ENCODE measurements at regions not wholly inside any gene's neighbourhood (a gene's known extent, or its start where the extent isn't known, plus 50 kb on each side); places are given as distances from the start of the nearest gene placed in this dataset.

GRCh38 chr12:41932470-41932991 lies 212.1 kb downstream of the GXYLT1 start:
- no peak for DNase-seq (ENCODE audit: low read depth, low spot score)

GRCh38 chr12:41930866-41931437 lies 213.7 kb downstream of the GXYLT1 start:
- DNase-seq (ENCODE audit: low read depth, low spot score), result no peak

- no peak for DNase-seq (ENCODE audit: low read depth, low spot score)
Observed at GRCh38 chr12:41924111-41924510, 220.6 kb downstream of the GXYLT1 start.

- DNase-seq (ENCODE audit: low read depth, low spot score), result no peak
Observed at GRCh38 chr12:41923351-41923750, 221.3 kb downstream of the GXYLT1 start.

GRCh38 chr12:41920355-41920754 lies 224.3 kb downstream of the GXYLT1 start:
- no peak for DNase-seq (ENCODE audit: low read depth, low spot score)

GRCh38 chr12:41919526-41920261 lies 225.0 kb downstream of the GXYLT1 start:
- DNase-seq (ENCODE audit: low read depth, low spot score), result no peak

- DNase-seq (ENCODE audit: low read depth, low spot score), result no peak
Observed at GRCh38 chr12:41919048-41919447, 225.6 kb downstream of the GXYLT1 start.

- DNase-seq (ENCODE audit: low read depth, low spot score), result no peak
Observed at GRCh38 chr12:41917938-41918341, 226.7 kb downstream of the GXYLT1 start.

GRCh38 chr12:41917181-41917580 lies 227.5 kb downstream of the GXYLT1 start:
- no peak for DNase-seq (ENCODE audit: low read depth, low spot score)

- DNase-seq (ENCODE audit: low read depth, low spot score), result no peak
Observed at GRCh38 chr12:41910578-41911320, 233.9 kb downstream of the GXYLT1 start.

- no peak for DNase-seq (ENCODE audit: low read depth, low spot score)
Observed at GRCh38 chr12:41908206-41908605, 236.5 kb downstream of the GXYLT1 start.

GRCh38 chr12:41907550-41907949 lies 237.1 kb downstream of the GXYLT1 start:
- DNase-seq (ENCODE audit: low read depth, low spot score), result no peak

- no peak for DNase-seq (ENCODE audit: low read depth, low spot score)
Observed at GRCh38 chr12:41907021-41907420, 237.7 kb downstream of the GXYLT1 start.

GRCh38 chr12:41905759-41906297 lies 238.8 kb downstream of the GXYLT1 start:
- DNase-seq (ENCODE audit: low read depth, low spot score), result no peak

GRCh38 chr12:41905073-41905758 lies 239.5 kb downstream of the GXYLT1 start:
- DNase-seq (ENCODE audit: low read depth, low spot score), result no peak

- DNase-seq (ENCODE audit: low read depth, low spot score), result no peak
Observed at GRCh38 chr12:41904041-41904440, 240.6 kb downstream of the GXYLT1 start.

- DNase-seq (ENCODE audit: low read depth, low spot score), result no peak
Observed at GRCh38 chr12:41903014-41903708, 241.5 kb downstream of the GXYLT1 start.

- no peak for DNase-seq (ENCODE audit: low read depth, low spot score)
Observed at GRCh38 chr12:41899577-41899976, 245.1 kb downstream of the GXYLT1 start.

- DNase-seq (ENCODE audit: low read depth, low spot score), result no peak
Observed at GRCh38 chr12:41897593-41897992, 247.1 kb downstream of the GXYLT1 start.

- DNase-seq (ENCODE audit: low read depth, low spot score), result no peak
Observed at GRCh38 chr12:41893491-41893890, 251.2 kb downstream of the GXYLT1 start.

GRCh38 chr12:41892302-41892701 lies 252.4 kb downstream of the GXYLT1 start:
- DNase-seq (ENCODE audit: low read depth, low spot score), result no peak

Measured in iPS DF 19.7 (cell line).